K562 (cell line): ENCODE measurements at regions not wholly inside any gene's neighbourhood (a gene's known extent, or its start where the extent isn't known, plus 50 kb on each side); places are given as distances from the start of the nearest gene placed in this dataset.

Experiments
- ATAC-seq: fragments of 200-7000 bp; cut with Tn5 transposase; 3 replicates; pipeline ENCODE4 v1.9.1; 2020; ENCODE audit warnings: moderate library complexity
- BruUV-seq: library from RNA; stranded (reverse); fragments of 400-500 nt; replicated peaks from 2 replicates; lab custom pipeline; 2021; lab: Mats Ljungman, UMichigan
- CTCF ChIA-PET: fragments of 300-600 bp; formaldehyde crosslinking; extraction: SDS; loops from one replicate; lab custom pipeline; 2021; ENCODE audit warnings: low intra/inter-chr PET ratio; lab: Yijun Ruan, JAX
- POLR2A ChIA-PET: fragments of 300-600, 350-650 bp; sonication (Branson Sonifier 250); formaldehyde crosslinking; extraction: SDS; loops from one replicate; lab custom pipeline; 2021; ENCODE audit warnings: antibody characterized with exemption, inconsistent platforms; lab: Yijun Ruan, JAX
- DNase-seq, 4 experiments: peaks; one replicate each; pipeline versions ENCODE4 v3.0.0 to v3.0.0-alpha.2; 2011 to 2018; ENCODE audit warnings: low spot score in 3 of 4, mixed read lengths in 3 of 4; ENCODE audit errors: extremely low read depth in 1 of 4
- FAIRE-seq: peaks from 2 replicates; lab custom pipeline; 2011; peaks lifted over from hg19 to GRCh38; lab: Jason Lieb, UNC
- H2AFZ ChIP-seq: 2 replicates; pipeline ENCODE4 v1.6.0; 2011; ENCODE audit warnings: low read depth, low read length, control low read depth, inconsistent platforms
- H3K27ac ChIP-seq: fragments of 200-600 bp; 3 replicates; pipeline ENCODE4 v1.8.0; 2011; ENCODE audit warnings: low read depth, mild to moderate bottlenecking, control low read depth, inconsistent platforms, low read length, moderate library complexity, mixed read lengths; ENCODE audit errors: extremely low read depth
- H3K27me3 ChIP-seq, 2 experiments: fragments of 300-600 bp in 1 of 2; 2 replicates in 1 of 2; 3 replicates in 1 of 2; pipeline versions ENCODE4 v1.6.0 to v1.8.0; 2011; ENCODE audit warnings: inconsistent platforms in 2 of 2, low read length in 2 of 2, mild to moderate bottlenecking in 1 of 2, mixed read lengths in 1 of 2, moderate library complexity in 1 of 2; ENCODE audit not compliant: control insufficient read depth in 2 of 2, insufficient read depth in 2 of 2
- H3K36me3 ChIP-seq: fragments of 300-600 bp; 3 replicates; pipeline ENCODE4 v1.8.0; 2011; ENCODE audit warnings: mild to moderate bottlenecking, low read length, inconsistent platforms; ENCODE audit not compliant: control insufficient read depth, insufficient read depth
- H3K4me1 ChIP-seq, 2 experiments: fragments of 200-600 bp in 1 of 2; replicated peaks in 1 of 2; 2 replicates in 1 of 2; 3 replicates in 1 of 2; pipeline versions ENCODE4 v1.5.1 to v1.8.0; 2011; ENCODE audit warnings: inconsistent platforms in 2 of 2, low read length in 2 of 2, mild to moderate bottlenecking in 1 of 2, mixed read lengths in 1 of 2, moderate library complexity in 1 of 2; ENCODE audit not compliant: control insufficient read depth in 2 of 2, insufficient read depth in 2 of 2
- H3K4me2 ChIP-seq: 2 replicates; pipeline ENCODE4 v1.6.1; 2011; ENCODE audit warnings: low read length, control low read depth, inconsistent platforms, mixed read lengths; ENCODE audit not compliant: insufficient read depth
- H3K4me3 ChIP-seq: fragments of 200-600 bp; sonication (generic), shearing (Covaris generic); 2 replicates; pipeline ENCODE4 v1.5.1; 2016; ENCODE audit warnings: control low read depth, inconsistent platforms
- H3K79me2 ChIP-seq: fragments of 200-600 bp; 3 replicates; pipeline ENCODE4 v1.8.0; 2011; ENCODE audit warnings: low read length, inconsistent platforms; ENCODE audit not compliant: control insufficient read depth, insufficient read depth
- H3K9ac ChIP-seq, 2 experiments: 2 replicates each; pipeline versions ENCODE4 v1.6.0 to v1.6.1; 2011; ENCODE audit warnings: low read depth in 2 of 2, low read length in 2 of 2, control low read depth in 1 of 2, inconsistent platforms in 1 of 2, mild to moderate bottlenecking in 1 of 2, mixed read lengths in 1 of 2; ENCODE audit not compliant: insufficient read depth in 1 of 2
- H3K9me1 ChIP-seq: one replicate; pipeline ENCODE4 v1.6.0; 2011; ENCODE audit warnings: inconsistent platforms, mild to moderate bottlenecking, low read length, moderate library complexity; ENCODE audit not compliant: control insufficient read depth, insufficient read depth
- H3K9me3 ChIP-seq: replicated peaks from 2 replicates; pipeline ENCODE4 v1.5.1; 2011; ENCODE audit warnings: low read depth, low read length, inconsistent platforms; ENCODE audit not compliant: control insufficient read depth, insufficient read depth
- H4K20me1 ChIP-seq: replicated peaks from 2 replicates; pipeline ENCODE4 v1.6.1; 2011; ENCODE audit warnings: low read length, inconsistent platforms, mixed read lengths; ENCODE audit not compliant: control insufficient read depth, insufficient read depth
- ARID3A ChIP-seq: IDR thresholded peaks from 2 replicates; pipeline ENCODE4 v1.6.1; 2012; ENCODE audit warnings: low read depth, low read length, improper control_type of control experiment, borderline replicate concordance
- BMI1 ChIP-seq: fragments of 150-350 bp; IDR thresholded peaks from 2 replicates; pipeline ENCODE4 v1.6.1; 2014; ENCODE audit warnings: low read length
- CTCFL ChIP-seq: IDR thresholded peaks from 2 replicates; pipeline ENCODE4 v1.6.1; 2011; ENCODE audit warnings: borderline replicate concordance, low read depth, mild to moderate bottlenecking, moderate library complexity, low read length; ENCODE audit not compliant: insufficient read depth, poor library complexity, severe bottlenecking
- E2F5 ChIP-seq: sonication (generic); formaldehyde crosslinking; IDR thresholded peaks from 2 replicates; pipeline ENCODE4 v1.8.0; 2022; ENCODE audit warnings: mild to moderate bottlenecking, missing genetic modification reagents
- EP400 ChIP-seq: fragments of 450-650 bp; IDR thresholded peaks from 2 replicates; pipeline ENCODE4 v1.6.1; 2017; ENCODE audit warnings: antibody characterized with exemption, mild to moderate bottlenecking, moderate library complexity
- NFE2 ChIP-seq: IDR thresholded peaks from 2 replicates; pipeline ENCODE4 v1.6.1; 2014; ENCODE audit warnings: antibody characterized with exemption, low read depth
- NUFIP1 ChIP-seq: fragments of 450-650 bp; IDR thresholded peaks from 2 replicates; pipeline ENCODE4 v1.6.1; 2018; ENCODE audit not compliant: partially characterized antibody
- PBX2 ChIP-seq, 2 experiments: IDR thresholded peaks in 1 of 2; conservative IDR thresholded peaks in 1 of 2; 2 replicates each; pipeline ENCODE4 v1.6.1; 2016; ENCODE audit warnings: low read depth in 2 of 2, mild to moderate bottlenecking in 1 of 2, missing compliant biosample characterization in 1 of 2, missing genetic modification characterization in 1 of 2, moderate library complexity in 1 of 2
- PCBP1 ChIP-seq: fragments of 200-400 bp; formaldehyde crosslinking; IDR thresholded peaks from 2 replicates; pipeline ENCODE4 v1.6.1; 2018; ENCODE audit warnings: mild to moderate bottlenecking, low read depth, low read length; ENCODE audit not compliant: poor library complexity, severe bottlenecking
- PTTG1 ChIP-seq: fragments of 450-650 bp; IDR thresholded peaks from 2 replicates; pipeline ENCODE4 v1.6.1; 2016; ENCODE audit warnings: low read depth, mild to moderate bottlenecking, missing genetic modification characterization, missing compliant biosample characterization
- RBM39 ChIP-seq: fragments of 200-400 bp; formaldehyde crosslinking; optimal IDR thresholded peaks from 2 replicates; pipeline ENCODE3; 2018; ENCODE audit warnings: low read depth, low read length
- ZNF134 ChIP-seq: fragments of 250-450 bp; sonication (Bioruptor Pico); conservative IDR thresholded peaks from 2 replicates; pipeline ENCODE4 v1.4.0; 2020
- ZNF444 ChIP-seq: fragments of 250-450 bp; sonication (Bioruptor Pico); IDR thresholded peaks from 2 replicates; pipeline ENCODE4 v1.4.0; 2020; ENCODE audit warnings: mild to moderate bottlenecking, moderate library complexity
- WGBS: fragments of 100-300 bp; shearing (Covaris generic); methylation state at CpG from one replicate; pipeline ENCODE4 v1.1.6; 2016; ENCODE audit warnings: low coverage, mixed read lengths; ENCODE audit not compliant: insufficient coverage; ENCODE audit errors: missing lambda C conversion rate; 5-methylcytosine and 5-hydroxymethylcytosine counted together
- in situ Hi-C: fragments of 300-500 bp; cut with MboI; formaldehyde crosslinking; loops from 4 replicates; pipeline ENCODE4 v1.15.0; 2018; ENCODE audit warnings: inconsistent platforms, mixed read lengths
- intact Hi-C: fragments of 100-400 bp; cut with micrococcal nuclease; formaldehyde crosslinking; loops from 2 replicates; pipeline ENCODE4 v1.14.2; 2022

- H3K4me1 ChIP-seq: peaks cover 0 to 5% of the 10 kb centered on the region in 2 experiments; a peak in 1 of 5 replicates
- no peak overlapping the region for H3K4me2 ChIP-seq
- no peak overlapping the region for H3K4me3 ChIP-seq
- POLR2A ChIA-PET: interaction anchor here (1.1 kb wide), 1 partner anchor 9 kb away, joined by 3 read pairs; no protein-coding TSS in a partner anchor
- DNase-seq (no peak), FAIRE-seq (no peak), ATAC-seq (no peak)
- in situ Hi-C loops (no loop called here), intact Hi-C loops (no loop called here)
- WGBS: 2% methylated on average over 29 of the region's 29 CpGs
- H3K27ac ChIP-seq: no peak overlapping the region
- no peak for TF ChIP-seq NFE2
- TF ChIP-seq EP400: no peak
- no peak for TF ChIP-seq PCBP1
- no peak for TF ChIP-seq PBX2 (CRISPR knock-in tag; IDR thresholded peaks at IDR 0.05; ENCODE audit: low read depth)
- no peak for TF ChIP-seq PBX2 (tag; conservative IDR thresholded peaks at IDR 0.05; ENCODE audit: low read depth)
- TF ChIP-seq ZNF444: no peak
- no peak for TF ChIP-seq BMI1
- no peak for TF ChIP-seq ARID3A
- no peak for TF ChIP-seq ZNF134
- no peak for TF ChIP-seq NUFIP1
- TF ChIP-seq CTCFL: no peak
- no peak for TF ChIP-seq RBM39
- TF ChIP-seq E2F5: no peak
- TF ChIP-seq PTTG1 (tag): no peak
- H3K9ac ChIP-seq: no peak overlapping the region
- peaks cover 15 to 48% of the 10 kb centered on the region in 2 experiments; a peak in 3 of 5 replicates for H3K27me3 ChIP-seq
- no peaks in the 10 kb centered on the region for H3K36me3 ChIP-seq
- H3K9me1 ChIP-seq: no peaks in the 10 kb centered on the region
- H3K9me3 ChIP-seq: no peaks in the 10 kb centered on the region; the same call in 1 of the 2 replicates
- BruUV-seq: no TSS peak
- no peaks in the 10 kb centered on the region for H4K20me1 ChIP-seq
- H2AFZ ChIP-seq: no peak overlapping the region
- H3K79me2 ChIP-seq: no peaks in the 10 kb centered on the region
- CTCF ChIA-PET: no interaction called here
Measured at GRCh38 chr7:1340461-1341360, 108.0 kb downstream of the UNCX start.
